IPS-15b (cell line): ENCODE measurements at regions not wholly inside any gene's neighbourhood (a gene's known extent, or its start where the extent isn't known, plus 50 kb on each side); places are given as distances from the start of the nearest gene placed in this dataset.
"Not testable (repeated sequence)": the region's sequence is repeated elsewhere in the genome, so short reads cannot be mapped to it uniquely, and the experiment has no call there.

Source experiments
- H3K27me3 ChIP-seq: one replicate; pipeline ENCODE4 v1.6.1; 2013; ENCODE audit warnings: low read length; ENCODE audit not compliant: control insufficient read depth, insufficient read depth
- H3K36me3 ChIP-seq: one replicate; pipeline ENCODE4 v1.6.1; 2013; ENCODE audit warnings: low read length; ENCODE audit not compliant: control insufficient read depth, insufficient read depth
- H3K4me1 ChIP-seq: one replicate; pipeline ENCODE4 v1.6.1; 2013; ENCODE audit warnings: mild to moderate bottlenecking, low read length; ENCODE audit not compliant: control insufficient read depth, insufficient read depth
- H3K4me3 ChIP-seq: one replicate; pipeline ENCODE4 v1.5.1; 2013; ENCODE audit warnings: low read depth, low read length
- H3K9ac ChIP-seq: one replicate; pipeline ENCODE4 v1.6.1; 2013; ENCODE audit warnings: low read depth, mild to moderate bottlenecking, low read length
- H3K9me3 ChIP-seq: one replicate; pipeline ENCODE4 v1.6.1; 2013; ENCODE audit warnings: mild to moderate bottlenecking, low read length; ENCODE audit not compliant: control insufficient read depth, insufficient read depth

DNA sequence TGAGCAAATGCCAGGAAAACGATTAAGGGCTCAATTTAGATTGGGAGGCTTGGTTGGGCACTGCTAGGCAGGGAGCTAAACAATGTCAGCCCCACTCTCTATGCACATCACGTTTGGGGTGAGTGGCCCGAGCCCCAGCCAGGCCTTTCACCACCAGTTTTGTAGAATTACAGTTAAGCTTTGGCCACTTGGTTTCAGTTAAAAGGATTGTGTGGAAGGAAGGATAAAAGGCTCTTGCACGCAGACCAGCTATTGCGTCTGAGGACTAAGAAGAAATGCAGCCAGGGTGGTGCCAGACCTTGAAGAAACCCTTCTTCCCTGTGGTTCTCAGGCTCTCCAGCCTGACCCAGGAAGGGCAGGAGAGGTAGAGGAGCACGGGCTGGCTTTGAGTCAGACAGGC, 125.3 kb upstream of the SLC44A1 start:
- Histone ChIP-seq H3K4me1 (peaks cover 2% of the 10 kb centered on the region), H3K9me3 (no peaks in the 10 kb centered on the region), H3K36me3 (no peaks in the 10 kb centered on the region), H3K9ac (no peak overlapping the region), H3K27me3 (peaks cover 2% of the 10 kb centered on the region), H3K4me3 (no peak overlapping the region)

DNA sequence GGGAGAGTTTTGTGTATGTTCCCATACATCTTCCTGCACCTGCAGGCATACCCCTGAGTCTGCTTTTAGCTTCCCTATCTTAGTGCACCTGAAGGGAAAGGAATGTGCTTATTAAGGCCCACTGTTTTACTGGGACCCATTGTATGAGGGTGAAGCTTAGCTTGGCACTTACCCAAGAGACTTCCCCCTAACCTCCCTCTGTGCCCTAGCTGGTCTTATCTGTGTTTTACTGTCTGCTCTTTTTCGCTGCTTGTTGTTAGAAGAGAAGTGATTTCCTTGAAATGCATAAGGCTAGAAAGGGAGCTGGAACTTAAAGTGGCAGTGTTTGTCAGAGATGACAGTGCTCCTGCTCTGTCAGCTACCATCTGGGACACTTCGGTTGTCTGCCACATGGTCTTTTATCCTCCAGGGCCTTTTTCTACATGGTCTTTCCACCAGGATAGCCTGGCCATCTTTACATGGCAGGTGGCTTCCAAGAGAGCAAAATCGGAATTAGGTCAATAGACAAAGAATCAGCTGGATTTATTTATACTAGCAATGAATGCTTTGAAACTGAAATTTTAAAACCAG, 122.5 kb upstream of the SLC44A1 start:
- Histone ChIP-seq H3K27me3 (no peaks in the 10 kb centered on the region), H3K9ac (no peak overlapping the region), H3K9me3 (no peaks in the 10 kb centered on the region), H3K4me1 (no peaks in the 10 kb centered on the region), H3K4me3 (no peak overlapping the region), H3K36me3 (no peaks in the 10 kb centered on the region)

DNA sequence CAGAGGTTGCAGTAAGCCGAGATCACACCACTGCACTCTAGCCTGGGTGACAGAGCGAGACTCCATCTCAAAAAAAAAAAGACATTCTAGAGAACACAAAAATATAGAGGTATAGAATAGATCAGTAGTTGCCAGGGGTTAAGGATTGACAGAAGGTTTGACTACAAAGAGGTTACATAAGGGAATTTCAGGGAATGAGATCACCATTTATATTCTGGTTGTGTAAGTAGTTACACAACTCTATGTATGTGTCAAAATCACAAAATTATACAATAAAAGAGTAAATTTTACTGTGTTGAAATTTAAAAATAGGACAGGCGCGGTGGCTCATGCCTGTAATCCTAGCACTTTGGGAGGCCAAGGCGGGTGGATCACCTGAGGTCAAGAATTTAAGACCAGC, 119.9 kb upstream of the SLC44A1 start:
- not testable (repeated sequence) for H3K9ac ChIP-seq, H3K4me1 ChIP-seq, H3K9me3 ChIP-seq

DNA sequence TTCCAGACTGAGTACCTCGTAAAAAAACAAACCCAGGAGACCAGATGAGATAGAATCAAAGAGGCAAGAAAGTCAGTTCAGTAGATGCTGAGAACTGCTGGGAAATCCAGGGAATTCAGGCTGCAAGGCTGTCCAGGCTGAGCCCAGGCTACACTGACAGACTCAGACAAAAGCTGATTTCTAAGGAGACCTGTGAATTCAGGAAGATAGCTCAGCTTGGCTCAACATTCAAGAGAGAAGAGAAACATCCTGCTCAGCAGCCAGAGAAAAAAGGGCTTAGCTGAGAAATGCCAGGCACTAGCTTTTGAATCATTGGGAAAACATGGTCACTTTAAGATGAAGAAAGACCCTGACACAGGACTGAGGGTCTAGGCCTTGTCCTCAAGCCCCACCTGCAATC, 118.2 kb upstream of the SLC44A1 start:
- peaks cover 5% of the 10 kb centered on the region for H3K4me1 ChIP-seq
- no peak overlapping the region for H3K4me3 ChIP-seq

More for the DNA sequence above, 119.9 kb upstream of the SLC44A1 start:
- not testable (repeated sequence) for H3K4me3 ChIP-seq, H3K27me3 ChIP-seq, H3K36me3 ChIP-seq

DNA sequence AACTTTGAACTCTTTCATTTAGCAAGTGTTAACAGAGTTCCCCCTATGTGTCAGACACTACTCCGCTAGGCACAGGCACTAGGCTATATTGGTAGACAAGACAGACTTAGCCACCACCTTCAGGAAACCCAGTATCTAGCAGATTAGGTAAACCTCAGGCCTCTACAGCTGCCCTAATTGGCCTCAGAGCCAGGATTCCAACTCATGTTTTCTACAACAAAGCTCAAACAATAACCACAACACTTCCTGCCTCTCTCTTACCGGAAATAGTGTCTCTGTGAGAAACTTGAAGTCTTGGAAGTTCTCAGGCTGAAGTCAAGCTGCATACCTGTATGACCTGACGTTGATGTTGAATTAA, 116.6 kb upstream of the SLC44A1 start:
- H3K9me3 ChIP-seq: no peaks in the 10 kb centered on the region
- no peak overlapping the region for H3K9ac ChIP-seq
- H3K4me1 ChIP-seq: peaks cover 5% of the 10 kb centered on the region
- no peak overlapping the region for H3K4me3 ChIP-seq
- H3K36me3 ChIP-seq: no peaks in the 10 kb centered on the region
- no peaks in the 10 kb centered on the region for H3K27me3 ChIP-seq

More for the DNA sequence above, 118.2 kb upstream of the SLC44A1 start:
- H3K9me3 ChIP-seq: no peaks in the 10 kb centered on the region
- no peaks in the 10 kb centered on the region for H3K36me3 ChIP-seq
- no peak overlapping the region for H3K9ac ChIP-seq
- no peaks in the 10 kb centered on the region for H3K27me3 ChIP-seq

DNA sequence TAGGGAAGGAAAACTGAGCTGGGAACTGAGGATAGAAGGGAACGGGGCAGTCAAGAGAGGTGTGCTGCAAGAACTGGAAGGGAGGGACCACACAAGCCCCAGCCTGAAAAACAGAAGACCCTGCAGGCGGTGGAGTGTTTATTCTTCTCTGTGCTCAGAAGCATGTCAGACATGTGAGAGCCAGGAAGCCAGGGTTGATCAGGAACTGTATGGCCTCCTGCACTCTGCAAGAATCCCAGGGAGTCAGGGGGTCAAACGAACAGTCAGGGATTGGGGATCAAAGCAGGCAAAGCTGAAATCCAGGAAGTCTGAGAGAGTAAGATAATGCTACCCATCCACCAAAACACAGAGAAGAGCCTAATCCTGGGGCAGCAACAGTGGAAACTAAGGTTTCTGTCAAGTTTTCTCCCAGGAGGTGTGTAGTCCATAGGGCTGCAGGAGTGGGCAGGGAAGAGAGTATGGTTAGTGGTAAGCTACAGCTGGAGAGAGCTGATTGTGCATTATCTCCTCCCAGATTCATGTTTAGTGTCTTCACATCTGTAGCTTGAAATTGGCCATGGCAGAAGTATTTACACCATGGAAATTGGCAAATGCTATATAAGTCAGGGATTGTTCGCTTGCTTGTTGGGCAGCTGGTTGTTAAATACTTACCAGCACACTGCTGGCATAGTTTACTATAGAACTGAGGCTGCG, 115.4 kb upstream of the SLC44A1 start:
- no peak overlapping the region for H3K4me3 ChIP-seq
- H3K36me3 ChIP-seq: no peaks in the 10 kb centered on the region
- no peaks in the 10 kb centered on the region for H3K9me3 ChIP-seq
- H3K4me1 ChIP-seq: peaks cover 5% of the 10 kb centered on the region
- no peaks in the 10 kb centered on the region for H3K27me3 ChIP-seq
- no peak overlapping the region for H3K9ac ChIP-seq

DNA sequence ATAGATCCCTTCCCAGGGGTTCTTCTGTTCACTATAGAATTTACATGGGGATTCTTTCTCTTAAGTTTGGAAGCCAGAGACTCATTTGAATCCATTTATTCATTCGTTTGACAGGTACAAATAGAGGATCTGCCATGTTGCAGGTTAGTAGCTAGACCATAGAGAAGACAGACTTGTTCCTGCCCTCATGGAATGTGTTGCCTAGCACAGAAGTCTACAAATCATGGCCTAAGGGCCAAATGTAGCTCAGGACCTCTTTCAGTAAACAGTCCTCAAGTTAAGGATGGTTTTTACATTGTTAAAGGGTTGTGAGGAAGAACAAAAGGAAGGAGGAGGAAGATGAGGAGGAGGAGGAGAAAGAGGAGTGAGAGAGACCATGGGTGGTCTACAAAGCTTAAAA, 114.7 kb upstream of the SLC44A1 start:
- H3K27me3 ChIP-seq: no peaks in the 10 kb centered on the region
- no peak overlapping the region for H3K9ac ChIP-seq
- no peaks in the 10 kb centered on the region for H3K9me3 ChIP-seq
- H3K4me1 ChIP-seq: peaks cover 5% of the 10 kb centered on the region
- no peaks in the 10 kb centered on the region for H3K36me3 ChIP-seq
- H3K4me3 ChIP-seq: no peak overlapping the region

DNA sequence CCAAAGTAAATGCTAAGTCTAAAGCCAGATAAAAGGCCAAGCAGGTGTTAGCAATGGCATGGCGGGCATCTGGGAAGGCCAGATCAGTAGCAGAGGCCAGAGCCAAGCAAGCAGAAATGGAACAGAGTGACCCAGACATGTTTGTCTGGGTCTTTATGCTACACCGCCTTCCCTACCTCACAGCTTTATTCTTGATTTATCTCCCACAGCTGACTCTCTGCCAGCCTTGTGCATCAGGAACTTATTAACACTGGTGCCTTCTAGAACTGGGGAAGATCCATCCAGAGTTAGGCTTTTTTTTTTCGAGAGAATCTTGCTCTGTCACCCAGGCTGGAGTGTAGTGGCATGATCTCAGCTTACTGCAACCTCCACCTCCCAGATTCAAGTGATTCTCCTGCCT, 112.5 kb upstream of the SLC44A1 start:
- no peaks in the 10 kb centered on the region for H3K9me3 ChIP-seq
- no peaks in the 10 kb centered on the region for H3K27me3 ChIP-seq
- no peak overlapping the region for H3K9ac ChIP-seq
- H3K4me1 ChIP-seq: peaks cover 5% of the 10 kb centered on the region
- H3K36me3 ChIP-seq: no peaks in the 10 kb centered on the region
- H3K4me3 ChIP-seq: no peak overlapping the region

DNA sequence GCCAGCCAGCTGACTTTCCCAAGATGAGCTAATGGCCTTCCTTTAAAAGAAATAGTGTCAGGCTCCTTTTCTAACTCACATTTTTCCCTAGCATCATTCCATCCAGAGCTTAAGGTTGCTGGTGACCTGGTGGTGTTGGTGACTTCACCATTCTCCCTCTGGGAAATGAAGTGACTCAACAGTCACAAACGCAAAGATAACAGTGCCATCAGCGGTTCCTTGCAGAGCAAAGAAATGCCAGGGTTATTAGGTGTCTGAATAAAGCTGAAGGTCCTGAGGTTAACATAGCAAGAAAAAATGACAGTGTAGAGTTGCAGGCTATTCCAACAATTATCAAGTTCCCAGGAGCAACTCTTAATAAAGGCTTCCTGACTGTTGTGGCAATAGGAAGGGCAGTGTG, 111.8 kb upstream of the SLC44A1 start:
- peaks cover 6% of the 10 kb centered on the region for H3K4me1 ChIP-seq

DNA sequence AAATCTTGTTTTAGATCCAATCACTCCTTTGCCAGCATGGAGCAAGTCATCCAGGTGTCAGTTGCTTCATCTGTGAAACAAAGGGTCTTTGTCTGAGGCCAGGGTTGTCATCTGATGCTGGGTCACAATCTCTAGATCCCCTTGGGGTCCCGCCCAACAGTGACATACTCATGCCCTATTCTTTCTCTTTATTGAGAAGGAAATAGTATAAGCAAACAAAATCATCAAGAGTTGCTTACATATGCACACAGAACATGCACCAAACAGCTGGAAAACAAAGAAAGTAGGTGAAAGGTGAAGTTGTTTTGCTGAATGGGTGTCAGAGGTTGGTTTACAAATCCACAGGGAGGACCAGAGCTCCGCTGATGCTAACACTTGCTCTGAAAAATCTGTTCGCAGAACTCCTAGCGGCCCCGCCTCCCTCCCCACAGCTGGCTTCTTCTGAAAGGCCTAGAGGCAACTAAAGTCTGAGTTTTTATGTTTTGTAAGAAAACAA, 106.1 kb upstream of the SLC44A1 start:
- Histone ChIP-seq H3K9ac (no peak overlapping the region), H3K4me1 (peaks cover 25% of the 10 kb centered on the region), H3K9me3 (no peaks in the 10 kb centered on the region), H3K27me3 (no peaks in the 10 kb centered on the region), H3K36me3 (no peaks in the 10 kb centered on the region), H3K4me3 (no peak overlapping the region)

More for the DNA sequence above, 111.8 kb upstream of the SLC44A1 start:
- Histone ChIP-seq H3K9ac (no peak overlapping the region), H3K36me3 (no peaks in the 10 kb centered on the region), H3K9me3 (no peaks in the 10 kb centered on the region), H3K4me3 (no peak overlapping the region), H3K27me3 (no peaks in the 10 kb centered on the region)

DNA sequence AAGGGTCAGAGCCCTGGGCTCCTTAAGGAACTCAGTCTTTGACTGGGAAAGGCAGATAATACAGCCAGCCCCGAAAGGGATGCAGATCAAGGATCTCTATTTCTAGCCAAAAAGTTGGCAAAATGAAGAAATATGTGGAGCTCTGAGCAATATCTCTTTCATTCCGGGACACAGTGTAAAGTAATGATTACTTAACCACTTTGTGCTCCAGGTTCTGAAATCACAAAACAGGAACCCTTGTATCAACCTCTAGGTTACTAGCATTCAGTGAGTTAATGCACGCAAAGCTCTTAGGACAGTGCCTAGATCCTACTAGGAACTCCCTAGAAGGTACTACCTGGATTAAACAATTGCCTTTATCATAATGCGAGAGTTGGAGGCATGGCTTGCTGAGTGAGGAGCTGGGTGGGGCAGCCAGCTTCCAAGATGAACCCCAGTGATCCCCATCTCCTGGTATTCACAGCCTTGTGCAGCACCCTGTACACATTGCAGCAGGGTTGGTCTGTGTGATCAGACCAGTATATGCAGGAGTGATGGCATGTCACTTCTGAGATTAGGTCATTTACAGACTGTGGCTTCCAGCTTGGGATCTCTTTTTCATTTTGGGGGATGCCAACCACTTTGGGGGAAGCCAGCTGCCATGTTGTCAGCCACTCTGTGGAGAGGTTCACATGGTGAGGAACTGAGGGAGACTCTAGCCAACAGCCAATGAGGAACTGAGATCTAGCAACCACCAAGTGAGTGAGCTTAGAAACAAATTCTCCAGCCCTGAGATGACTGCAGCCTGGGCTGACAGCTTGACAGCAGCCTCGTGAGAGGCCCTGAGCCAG, 103.1 kb upstream of the SLC44A1 start:
- no peaks in the 10 kb centered on the region for H3K27me3 ChIP-seq
- no peak overlapping the region for H3K9ac ChIP-seq
- H3K9me3 ChIP-seq: no peaks in the 10 kb centered on the region
- peaks cover 25% of the 10 kb centered on the region for H3K4me1 ChIP-seq
- no peaks in the 10 kb centered on the region for H3K36me3 ChIP-seq
- H3K4me3 ChIP-seq: no peak overlapping the region

DNA sequence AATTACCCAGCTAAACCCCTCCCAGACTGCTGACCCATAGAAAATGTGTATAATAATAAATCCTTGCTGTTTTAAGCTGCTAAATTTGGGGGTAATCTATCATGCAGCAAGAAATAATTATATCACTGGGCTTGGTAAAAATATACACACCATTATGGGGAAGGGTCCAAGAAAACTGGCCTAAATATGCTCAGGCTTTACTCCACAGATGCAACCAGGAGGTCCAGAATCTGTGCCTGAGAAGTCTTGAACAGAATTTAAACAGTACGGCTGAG, 102.5 kb upstream of the SLC44A1 start:
- H3K9ac ChIP-seq: no peak overlapping the region
- H3K36me3 ChIP-seq: no peaks in the 10 kb centered on the region
- no peaks in the 10 kb centered on the region for H3K9me3 ChIP-seq
- no peak overlapping the region for H3K4me3 ChIP-seq
- H3K27me3 ChIP-seq: no peaks in the 10 kb centered on the region
- peaks cover 25% of the 10 kb centered on the region for H3K4me1 ChIP-seq
